T-cell (primary cell): ENCODE measurements at regions not wholly inside any gene's neighbourhood (a gene's known extent, or its start where the extent isn't known, plus 50 kb on each side); places are given as distances from the start of the nearest gene placed in this dataset.

Experiments used
- ATAC-seq, 4 experiments: fragments of 200-7000 bp in 3 of 4; fragments of 150-1000 bp in 1 of 4; cut with Tn5 transposase; replicated peaks in 1 of 4; 1 replicate in 3 of 4; 2 replicates in 1 of 4; pipeline ENCODE4 v1.10.0; 2021; ENCODE audit warnings: moderate library complexity in 3 of 4, mild to moderate bottlenecking in 2 of 4, moderate number of reproducible peaks in 1 of 4
- CTCF ChIA-PET, 2 donors: fragments of 300-600 bp; sonication (Branson Sonifier 250); formaldehyde crosslinking; loops; one replicate each; lab custom pipeline; 2022; ENCODE audit warnings: antibody characterized with exemption in 2 of 2; lab: Charles Lee
- POLR2A ChIA-PET, 2 donors: fragments of 300-600 bp; sonication (Branson Sonifier 250); formaldehyde crosslinking; loops; one replicate each; lab custom pipeline; 2022; ENCODE audit warnings: antibody characterized with exemption in 2 of 2; lab: Charles Lee
- DNase-seq, 35 experiments: peaks; one replicate each; pipeline versions ENCODE4 v3.0.0 to v3.0.0-alpha.2; 2013 to 2023
- H3K27ac ChIP-seq: one replicate; pipeline ENCODE4 v1.5.1; 2013; ENCODE audit warnings: low read length
- H3K27me3 ChIP-seq, 2 experiments: replicated peaks in 1 of 2; 1 replicate in 1 of 2; 2 replicates in 1 of 2; pipeline versions ENCODE4 v1.6.1 to v1.7.0; 2013; ENCODE audit warnings: low read length in 1 of 2, mixed read lengths in 1 of 2; ENCODE audit not compliant: control insufficient read depth in 2 of 2, insufficient read depth in 2 of 2; ENCODE audit errors: extremely low read depth in 1 of 2
- H3K36me3 ChIP-seq, 2 donors: 1 replicate in 1 of 2; 2 replicates in 1 of 2; pipeline versions ENCODE4 v1.6.1 to v1.7.0; 2013; ENCODE audit warnings: low read length in 1 of 2; ENCODE audit not compliant: control insufficient read depth in 2 of 2, insufficient read depth in 1 of 2; ENCODE audit errors: extremely low read depth in 1 of 2
- H3K4me1 ChIP-seq, 2 experiments: 1 replicate in 1 of 2; 2 replicates in 1 of 2; pipeline versions ENCODE4 v1.6.1 to v1.7.0; 2013; ENCODE audit warnings: low read length in 2 of 2, mixed read lengths in 1 of 2; ENCODE audit not compliant: insufficient read depth in 2 of 2, control insufficient read depth in 1 of 2; ENCODE audit errors: extremely low read depth in 1 of 2
- H3K4me3 ChIP-seq, 2 donors: 1 replicate in 1 of 2; 2 replicates in 1 of 2; pipeline versions ENCODE4 v1.5.1 to v1.7.0; 2013; ENCODE audit warnings: mild to moderate bottlenecking in 2 of 2, low read length in 1 of 2, moderate library complexity in 1 of 2; ENCODE audit not compliant: control insufficient read depth in 1 of 2; ENCODE audit errors: extremely low read depth in 1 of 2
- H3K9me3 ChIP-seq: 2 replicates; pipeline ENCODE4 v1.7.0; 2013
- H3K27ac Mint-ChIP-seq, 2 donors: one replicate each; pipeline ENCODE4 v1.8.0; 2020 to 2021; ENCODE audit warnings: mild to moderate bottlenecking in 2 of 2, mixed read lengths in 2 of 2
- H3K27me3 Mint-ChIP-seq, 2 donors: one replicate each; pipeline ENCODE4 v1.8.0; 2021 to 2022; ENCODE audit warnings: mixed read lengths in 2 of 2
- H3K36me3 Mint-ChIP-seq: one replicate; pipeline ENCODE4 v1.8.0; 2021; ENCODE audit warnings: mixed read lengths
- H3K4me1 Mint-ChIP-seq, 3 donors: one replicate each; pipeline ENCODE4 v1.8.0; 2020 to 2022; ENCODE audit warnings: mixed read lengths in 3 of 3, mild to moderate bottlenecking in 1 of 3
- H3K4me3 Mint-ChIP-seq, 3 donors: one replicate each; pipeline ENCODE4 v1.8.0; 2020 to 2022; ENCODE audit warnings: mild to moderate bottlenecking in 3 of 3, mixed read lengths in 3 of 3, moderate library complexity in 3 of 3
- H3K9me3 Mint-ChIP-seq, 3 donors: one replicate each; pipeline ENCODE4 v1.8.0; 2020 to 2022; ENCODE audit warnings: mixed read lengths in 3 of 3
- WGBS: methylation state at CpG from one replicate; pipeline ENCODE4 v1.1.5; 2013; ENCODE audit warnings: missing lambda C conversion rate; ENCODE audit not compliant: insufficient coverage; 5-methylcytosine and 5-hydroxymethylcytosine counted together

DNA sequence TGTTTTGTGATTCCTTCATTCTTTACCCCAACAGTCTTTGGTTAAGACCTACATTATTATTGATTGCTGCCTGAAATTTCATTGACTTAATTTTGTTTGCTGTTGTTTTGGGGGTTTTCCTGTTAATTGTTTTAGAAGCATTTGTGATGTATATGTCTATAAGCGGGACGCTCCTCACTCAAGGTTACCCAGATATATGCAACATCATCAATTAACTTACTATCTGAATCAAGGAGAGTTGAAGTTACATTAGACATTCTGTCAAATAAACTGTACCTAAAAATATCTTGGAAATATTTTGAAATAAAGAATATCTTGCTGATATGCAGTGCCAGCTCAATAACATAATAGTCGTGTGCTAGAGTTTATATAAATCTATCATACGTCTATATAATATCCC, 125.9 kb upstream of the CDH18 start:
- H3K4me1 Mint-ChIP-seq: no peaks in the 10 kb centered on the region
- DNase-seq (no peak), ATAC-seq (no peak)
- Histone ChIP-seq H3K4me3 (no peak overlapping the region), H3K27ac (no peak overlapping the region), H3K36me3 (no peaks in the 10 kb centered on the region), H3K4me1 (no peaks in the 10 kb centered on the region), H3K9me3 (no peaks in the 10 kb centered on the region), H3K27me3 (no peaks in the 10 kb centered on the region)
- H3K27ac Mint-ChIP-seq: no peak overlapping the region
- peaks cover 4 to 25% (median 22%) of the 10 kb centered on the region in 3 donors for H3K9me3 Mint-ChIP-seq
- POLR2A ChIA-PET: no interaction called here
- no peaks in the 10 kb centered on the region for H3K36me3 Mint-ChIP-seq
- H3K27me3 Mint-ChIP-seq: no peaks in the 10 kb centered on the region
- CTCF ChIA-PET: no interaction called here
- no CpG with 5 or more reads among the region's 4 CpGs for WGBS
- H3K4me3 Mint-ChIP-seq: no peak overlapping the region

DNA sequence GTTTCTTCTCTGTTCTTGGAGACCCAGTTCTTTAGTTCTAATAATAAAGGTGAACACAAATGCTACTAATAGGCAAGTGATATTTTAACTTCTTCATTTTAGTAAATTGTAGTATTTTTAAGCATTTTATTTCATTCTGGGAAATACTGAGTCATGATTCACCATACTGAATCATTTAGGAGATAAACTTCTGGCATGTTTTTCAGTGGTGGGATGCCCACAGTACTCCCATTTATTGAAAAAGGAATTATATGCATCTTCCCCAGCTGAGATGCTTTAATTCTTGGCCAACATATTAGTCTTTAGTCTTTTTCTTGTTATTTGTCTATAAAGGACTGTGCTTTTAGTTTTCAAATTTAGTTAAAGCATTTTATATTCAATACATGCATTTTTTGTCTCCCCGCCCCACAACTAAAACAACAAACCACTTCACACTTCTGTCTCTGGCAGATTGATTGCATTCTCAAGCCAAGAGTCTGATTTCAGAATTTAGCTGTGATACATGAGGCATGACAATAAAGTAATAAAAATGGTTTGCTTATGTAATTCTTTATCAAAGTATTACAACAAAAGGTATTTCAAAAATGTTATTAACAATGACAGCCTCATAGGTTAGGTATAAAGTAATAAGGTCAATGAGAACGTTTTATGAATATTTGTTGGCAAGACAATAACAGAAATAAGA, 125.2 kb upstream of the CDH18 start:
- no CpG with 5 or more reads among the region's 2 CpGs for WGBS
- Histone ChIP-seq H3K9me3 (no peaks in the 10 kb centered on the region), H3K4me1 (no peaks in the 10 kb centered on the region), H3K36me3 (no peaks in the 10 kb centered on the region), H3K27me3 (no peaks in the 10 kb centered on the region), H3K27ac (no peak overlapping the region), H3K4me3 (no peak overlapping the region)
- ATAC-seq (no peak), DNase-seq (no peak)
- peaks cover 3 to 24% (median 20%) of the 10 kb centered on the region in 3 donors for H3K9me3 Mint-ChIP-seq
- H3K4me3 Mint-ChIP-seq: no peak overlapping the region
- ChIA-PET POLR2A (no interaction called here), CTCF (no interaction called here)
- no peaks in the 10 kb centered on the region for H3K27me3 Mint-ChIP-seq
- no peak overlapping the region for H3K27ac Mint-ChIP-seq
- no peaks in the 10 kb centered on the region for H3K36me3 Mint-ChIP-seq
- no peaks in the 10 kb centered on the region for H3K4me1 Mint-ChIP-seq

DNA sequence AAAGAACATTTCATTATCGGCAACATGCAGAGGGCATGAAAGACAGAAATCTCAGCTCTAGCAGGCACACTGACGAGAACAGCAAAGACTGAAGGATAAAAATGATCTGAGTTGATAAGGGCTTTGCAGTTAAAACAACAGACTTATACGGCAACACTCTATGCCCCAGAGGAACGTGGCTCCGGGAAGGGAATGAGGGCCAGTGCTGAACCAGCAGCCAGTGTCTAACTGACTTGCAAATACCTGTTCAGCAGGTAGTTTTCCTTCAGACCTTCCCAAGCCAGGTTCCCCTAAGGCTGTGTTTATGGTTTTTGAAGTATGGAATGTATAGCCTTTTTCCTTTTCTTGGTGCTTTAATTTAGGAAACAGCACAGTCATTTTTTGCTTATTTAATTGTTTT, 121.3 kb upstream of the CDH18 start:
- Histone ChIP-seq H3K4me1 (no peaks in the 10 kb centered on the region), H3K27ac (no peak overlapping the region), H3K36me3 (no peaks in the 10 kb centered on the region), H3K9me3 (no peaks in the 10 kb centered on the region), H3K27me3 (no peaks in the 10 kb centered on the region), H3K4me3 (no peak overlapping the region)
- no peak overlapping the region for H3K27ac Mint-ChIP-seq
- CTCF ChIA-PET: no interaction called here
- no peaks in the 10 kb centered on the region for H3K36me3 Mint-ChIP-seq
- no peaks in the 10 kb centered on the region for H3K27me3 Mint-ChIP-seq
- POLR2A ChIA-PET: no interaction called here
- no peak overlapping the region for H3K4me3 Mint-ChIP-seq
- 88% methylated on average over 5 of the region's 5 CpGs for WGBS
- ATAC-seq (no peak), DNase-seq (no peak)
- peaks cover 8 to 29% (median 27%) of the 10 kb centered on the region in 3 donors for H3K9me3 Mint-ChIP-seq
- H3K4me1 Mint-ChIP-seq: no peaks in the 10 kb centered on the region

DNA sequence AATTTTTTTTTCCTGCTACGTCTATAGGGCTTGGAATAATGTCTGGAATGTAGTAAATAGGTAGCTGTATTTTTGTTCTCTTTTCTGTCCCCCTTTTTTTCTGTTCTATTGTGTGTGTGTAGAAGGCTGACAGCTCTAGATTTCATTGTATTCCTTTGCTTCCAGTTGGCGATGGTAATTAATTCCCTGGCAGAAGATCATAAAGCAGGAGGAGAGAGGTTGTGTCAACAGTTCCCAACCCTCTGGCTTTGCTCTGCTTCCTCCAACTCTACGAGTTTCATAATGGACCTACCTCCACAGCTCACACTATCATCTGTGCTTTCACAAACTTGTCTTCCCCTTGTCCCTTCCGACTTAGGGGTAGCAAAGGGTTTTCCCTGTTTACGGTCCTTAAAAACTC, 117.9 kb upstream of the CDH18 start:
- Histone ChIP-seq H3K9me3 (no peaks in the 10 kb centered on the region), H3K27ac (no peak overlapping the region), H3K4me1 (no peaks in the 10 kb centered on the region), H3K27me3 (no peaks in the 10 kb centered on the region), H3K4me3 (no peak overlapping the region), H3K36me3 (no peaks in the 10 kb centered on the region)
- ChIA-PET CTCF (no interaction called here), POLR2A (interaction anchor here in 1 of 2 donors (0.7 kb wide), 1 partner anchor 204 kb away, joined by 3 read pairs; no protein-coding TSS in a partner anchor)
- Mint-ChIP-seq H3K4me1 (no peaks in the 10 kb centered on the region), H3K36me3 (no peaks in the 10 kb centered on the region), H3K9me3 (peaks cover 8 to 21% (median 20%) of the 10 kb centered on the region in 3 donors), H3K27ac (no peak overlapping the region), H3K27me3 (no peaks in the 10 kb centered on the region), H3K4me3 (no peak overlapping the region)
- DNase-seq: no peak
- ATAC-seq: no peak
- 29% methylated on average over 1 of the region's 5 CpGs for WGBS

DNA sequence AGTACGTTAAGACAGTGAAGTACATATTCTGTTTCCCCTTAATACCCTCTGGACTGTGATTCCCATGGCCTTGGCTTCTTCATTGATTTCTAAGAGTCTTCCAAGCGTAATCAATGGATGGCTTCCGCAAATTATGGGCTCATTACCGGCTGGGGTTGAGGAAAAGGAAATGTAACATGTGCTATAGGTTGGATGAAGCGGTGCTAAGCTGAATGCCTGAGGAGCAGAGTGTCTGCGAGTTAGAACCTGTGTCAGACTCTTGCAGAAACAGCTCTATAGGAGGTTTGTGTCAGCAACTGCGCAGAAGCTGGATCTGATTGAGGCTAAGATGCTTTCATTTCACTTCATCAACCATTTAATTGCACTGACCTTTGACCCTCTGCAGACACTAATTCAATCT, 114.3 kb upstream of the CDH18 start:
- no peaks in the 10 kb centered on the region for H3K36me3 ChIP-seq
- H3K4me3 ChIP-seq: no peak overlapping the region
- H3K4me1 ChIP-seq: no peaks in the 10 kb centered on the region
- Mint-ChIP-seq H3K4me1 (no peaks in the 10 kb centered on the region), H3K27me3 (no peaks in the 10 kb centered on the region), H3K36me3 (no peaks in the 10 kb centered on the region), H3K9me3 (peaks cover 4 to 18% (median 16%) of the 10 kb centered on the region in 3 donors), H3K27ac (no peak overlapping the region), H3K4me3 (no peak overlapping the region)
- ATAC-seq (no peak), DNase-seq (no peak)
- no peaks in the 10 kb centered on the region for H3K9me3 ChIP-seq
- no peaks in the 10 kb centered on the region for H3K27me3 ChIP-seq
- ChIA-PET CTCF (no interaction called here), POLR2A (no interaction called here)
- no peak overlapping the region for H3K27ac ChIP-seq
- WGBS: 94% methylated on average over 2 of the region's 7 CpGs

DNA sequence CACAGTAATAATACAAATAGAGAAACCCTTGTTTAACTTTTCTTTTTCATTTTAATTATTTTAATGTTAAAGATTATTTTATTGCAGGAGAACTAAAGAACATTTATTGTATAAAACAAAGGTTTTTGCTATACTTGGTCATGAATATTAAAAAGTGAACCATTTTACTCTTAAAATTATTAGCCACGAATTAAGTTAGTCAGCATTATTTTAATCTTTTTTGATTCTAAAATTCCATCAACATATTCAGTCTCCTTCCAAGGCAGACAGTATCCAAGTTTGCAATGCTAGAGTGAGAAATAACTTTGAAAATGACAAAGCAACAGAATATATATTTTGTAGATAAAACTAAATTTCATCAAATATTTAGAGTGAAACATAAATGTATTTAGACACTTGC, 110.7 kb upstream of the CDH18 start:
- H3K4me1 ChIP-seq: no peaks in the 10 kb centered on the region
- WGBS: no CpG with 5 or more reads among the region's 1 CpG
- no peaks in the 10 kb centered on the region for H3K36me3 Mint-ChIP-seq
- ChIA-PET CTCF (no interaction called here), POLR2A (no interaction called here)
- H3K27ac ChIP-seq: no peak overlapping the region
- H3K4me3 Mint-ChIP-seq: no peak overlapping the region
- no peak overlapping the region for H3K4me3 ChIP-seq
- H3K4me1 Mint-ChIP-seq: no peaks in the 10 kb centered on the region
- no peaks in the 10 kb centered on the region for H3K36me3 ChIP-seq
- no peak for DNase-seq
- no peaks in the 10 kb centered on the region for H3K9me3 ChIP-seq
- no peak for ATAC-seq
- no peaks in the 10 kb centered on the region for H3K27me3 Mint-ChIP-seq
- H3K27me3 ChIP-seq: no peaks in the 10 kb centered on the region
- peaks cover 7 to 11% (median 11%) of the 10 kb centered on the region in 3 donors for H3K9me3 Mint-ChIP-seq
- H3K27ac Mint-ChIP-seq: no peak overlapping the region

DNA sequence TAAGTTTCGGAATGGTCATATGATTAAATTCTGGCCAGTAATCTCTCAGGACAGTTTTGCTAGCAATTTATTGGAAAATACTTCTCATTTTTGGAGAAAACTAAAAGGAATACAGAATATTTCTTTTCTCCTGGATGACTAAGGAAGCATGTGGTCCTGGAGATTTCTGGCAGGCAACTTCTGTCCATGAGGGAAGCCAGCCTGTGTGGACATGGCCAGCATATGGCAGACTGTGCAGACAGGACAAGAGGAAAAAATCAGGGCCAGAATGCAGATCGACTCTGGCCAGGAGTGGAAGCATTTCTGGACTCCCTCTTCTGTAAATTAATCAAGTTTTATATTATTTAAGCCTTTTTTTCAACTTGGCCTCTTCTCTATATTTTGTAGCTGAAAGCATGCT, 100.4 kb upstream of the CDH18 start:
- ChIA-PET POLR2A (no interaction called here), CTCF (no interaction called here)
- Histone ChIP-seq H3K9me3 (no peaks in the 10 kb centered on the region), H3K27me3 (no peaks in the 10 kb centered on the region), H3K4me1 (no peaks in the 10 kb centered on the region), H3K27ac (no peak overlapping the region), H3K36me3 (no peaks in the 10 kb centered on the region), H3K4me3 (no peak overlapping the region)
- no peak overlapping the region for H3K4me3 Mint-ChIP-seq
- no peaks in the 10 kb centered on the region for H3K4me1 Mint-ChIP-seq
- H3K9me3 Mint-ChIP-seq: peaks cover 4 to 15% (median 12%) of the 10 kb centered on the region in 3 donors
- no peaks in the 10 kb centered on the region for H3K27me3 Mint-ChIP-seq
- ATAC-seq (no peak), DNase-seq (no peak)
- WGBS: no CpG with 5 or more reads among the region's 2 CpGs
- H3K36me3 Mint-ChIP-seq: no peaks in the 10 kb centered on the region
- H3K27ac Mint-ChIP-seq: no peak overlapping the region
